ENCODE measurements at regions not wholly inside any gene's neighbourhood (a gene's known extent, or its start where the extent isn't known, plus 50 kb on each side); places are given as distances from the start of the nearest gene placed in this dataset.
"Not testable (repeated sequence)": the region's sequence is repeated elsewhere in the genome, so short reads cannot be mapped to it uniquely, and the experiment has no call there.

GRCh38 chr3:99317201-99317600 is 321.2 kb upstream of the COL8A1 start:
- Histone ChIP-seq H3K4me3 (replicated peaks in 1 of 3) (no peak overlapping the region), H3K27me3 (no peaks in the 10 kb centered on the region), H3K27ac (no peak overlapping the region), H3K36me3 (no peaks in the 10 kb centered on the region), H3K9me3 (no peaks in the 10 kb centered on the region), H3K4me1 (no peaks in the 10 kb centered on the region)
- DNase-seq, result no peak
- intact Hi-C loops (cut with DNase I), result no loop called here
- TF ChIP-seq POLR2A (IDR thresholded peaks at IDR 0.05), result no peak
- TF ChIP-seq CTCF (IDR thresholded peaks at IDR 0.05), result no peak
- 71 to 72% methylated on average over 2 of the region's 2 CpGs for WGBS, 2 donors

- H3K4me1 ChIP-seq, result no peaks in the 10 kb centered on the region
- no peak for DNase-seq
- intact Hi-C loops (cut with DNase I), result no loop called here
- H3K27ac ChIP-seq, result no peak overlapping the region
- H3K36me3 ChIP-seq, result no peaks in the 10 kb centered on the region
- no peaks in the 10 kb centered on the region for H3K9me3 ChIP-seq
- H3K27me3 ChIP-seq, result no peaks in the 10 kb centered on the region
- no peak overlapping the region for H3K4me3 ChIP-seq (replicated peaks in 1 of 3)
- 75 to 84% methylated on average over 3 of the region's 3 CpGs for WGBS, 2 donors
- no peak for TF ChIP-seq CTCF (IDR thresholded peaks at IDR 0.05)
- no peak for TF ChIP-seq POLR2A (IDR thresholded peaks at IDR 0.05)
These were observed 322.5 kb upstream of the COL8A1 start for GRCh38 chr3:99315896-99316295.

GRCh38 chr3:99313485-99313884 is 324.9 kb upstream of the COL8A1 start:
- H3K27ac ChIP-seq, result no peak overlapping the region
- H3K36me3 ChIP-seq, result no peaks in the 10 kb centered on the region
- no peaks in the 10 kb centered on the region for H3K9me3 ChIP-seq
- no peak for DNase-seq
- no peak for TF ChIP-seq POLR2A (IDR thresholded peaks at IDR 0.05)
- H3K4me1 ChIP-seq, result no peaks in the 10 kb centered on the region
- no peak overlapping the region for H3K4me3 ChIP-seq (replicated peaks in 1 of 3)
- H3K27me3 ChIP-seq, result no peaks in the 10 kb centered on the region
- intact Hi-C loops (cut with DNase I), result no loop called here

- no peak overlapping the region for H3K4me3 ChIP-seq (replicated peaks in 1 of 3)
- WGBS, 2 donors, result 97% methylated on average over 1 of the region's 1 CpG
- no peak overlapping the region for H3K27ac ChIP-seq
- no peaks in the 10 kb centered on the region for H3K9me3 ChIP-seq
- TF ChIP-seq POLR2A (IDR thresholded peaks at IDR 0.05) (no peak), CTCF (IDR thresholded peaks at IDR 0.05) (no peak)
- no peaks in the 10 kb centered on the region for H3K27me3 ChIP-seq
- intact Hi-C loops (cut with DNase I), result no loop called here
- no peaks in the 10 kb centered on the region for H3K4me1 ChIP-seq
- no peaks in the 10 kb centered on the region for H3K36me3 ChIP-seq
- no peak for DNase-seq
These were observed 339.7 kb upstream of the COL8A1 start for GRCh38 chr3:99298661-99299060.

- Histone ChIP-seq H3K4me1 (no peaks in the 10 kb centered on the region), H3K4me3 (replicated peaks in 1 of 3) (no peak overlapping the region), H3K27ac (no peak overlapping the region), H3K36me3 (no peaks in the 10 kb centered on the region), H3K27me3 (no peaks in the 10 kb centered on the region), H3K9me3 (no peaks in the 10 kb centered on the region)
- intact Hi-C loops (cut with DNase I), result no loop called here
- WGBS, 2 donors, result 87 to 96% methylated on average over 1 of the region's 1 CpG
- DNase-seq, result no peak
- TF ChIP-seq POLR2A (IDR thresholded peaks at IDR 0.05) (no peak), CTCF (IDR thresholded peaks at IDR 0.05) (no peak)
These were observed 342.6 kb upstream of the COL8A1 start for GRCh38 chr3:99295836-99296235.

GRCh38 chr3:99294092-99294491 is 344.3 kb upstream of the COL8A1 start:
- H3K4me1 ChIP-seq; H3K36me3 ChIP-seq; H3K4me3 ChIP-seq (replicated peaks in 1 of 3); H3K27ac ChIP-seq; H3K27me3 ChIP-seq; H3K9me3 ChIP-seq; intact Hi-C loops (cut with DNase I): not testable (repeated sequence)
- DNase-seq, result peak; percentile 3 to 14
- 11 to 28% methylated on average over 6 of the region's 8 CpGs for WGBS, 2 donors
